Activated naive CD4-positive, alpha-beta T cell treated with anti-CD3 and anti-CD28 coated beads, Interleukin-2, amount 50 U/mL, for 24 hours (primary cell): ENCODE measurements at regions not wholly inside any gene's neighbourhood (a gene's known extent, or its start where the extent isn't known, plus 50 kb on each side); places are given as distances from the start of the nearest gene placed in this dataset.
"Not testable (repeated sequence)": the region's sequence is repeated elsewhere in the genome, so short reads cannot be mapped to it uniquely, and the experiment has no call there.

ENCODE experiments used
- H3K27ac Mint-ChIP-seq: one replicate; pipeline ENCODE4 v1.8.0; 2021; ENCODE audit warnings: mild to moderate bottlenecking, mixed read lengths
- H3K27me3 Mint-ChIP-seq: one replicate; pipeline ENCODE4 v1.8.0; 2021; ENCODE audit warnings: mixed read lengths
- H3K36me3 Mint-ChIP-seq: one replicate; pipeline ENCODE4 v1.8.0; 2021; ENCODE audit warnings: mixed read lengths
- H3K4me1 Mint-ChIP-seq: one replicate; pipeline ENCODE4 v1.8.0; 2021; ENCODE audit warnings: mixed read lengths
- H3K4me3 Mint-ChIP-seq: one replicate; pipeline ENCODE4 v1.8.0; 2021; ENCODE audit warnings: mild to moderate bottlenecking, mixed read lengths
- H3K9me3 Mint-ChIP-seq: one replicate; pipeline ENCODE4 v1.8.0; 2021; ENCODE audit warnings: mixed read lengths

GRCh38 chr13:24614306-24615080 is 65.7 kb upstream of the ATP12A start:
- Mint-ChIP-seq H3K9me3 (no peaks in the 10 kb centered on the region), H3K4me1 (peaks cover 24% of the 10 kb centered on the region), H3K4me3 (no peak overlapping the region), H3K27me3 (no peaks in the 10 kb centered on the region), H3K36me3 (no peaks in the 10 kb centered on the region), H3K27ac (no peak overlapping the region)

GRCh38 chr13:24615114-24615513 is 65.1 kb upstream of the ATP12A start:
- Mint-ChIP-seq H3K4me3 (no peak overlapping the region), H3K27ac (no peak overlapping the region), H3K9me3 (no peaks in the 10 kb centered on the region), H3K4me1 (peaks cover 26% of the 10 kb centered on the region), H3K27me3 (no peaks in the 10 kb centered on the region), H3K36me3 (no peaks in the 10 kb centered on the region)

GRCh38 chr13:24615911-24616472 is 64.2 kb upstream of the ATP12A start:
- Mint-ChIP-seq H3K27me3 (no peaks in the 10 kb centered on the region), H3K4me3 (no peak overlapping the region), H3K9me3 (no peaks in the 10 kb centered on the region), H3K4me1 (peaks cover 29% of the 10 kb centered on the region), H3K36me3 (no peaks in the 10 kb centered on the region), H3K27ac (no peak overlapping the region)

- Mint-ChIP-seq H3K9me3 (no peaks in the 10 kb centered on the region), H3K4me1 (peaks cover 29% of the 10 kb centered on the region), H3K36me3 (no peaks in the 10 kb centered on the region), H3K27ac (peak overlapping the region; percentile 51), H3K4me3 (no peak overlapping the region), H3K27me3 (no peaks in the 10 kb centered on the region)
Measured at GRCh38 chr13:24616514-24616913, 63.7 kb upstream of the ATP12A start.

- Mint-ChIP-seq H3K27ac (peak overlapping the region; percentile 92), H3K36me3 (no peaks in the 10 kb centered on the region), H3K4me3 (no peak overlapping the region), H3K9me3 (no peaks in the 10 kb centered on the region), H3K4me1 (peaks cover 29% of the 10 kb centered on the region), H3K27me3 (no peaks in the 10 kb centered on the region)
Measured at GRCh38 chr13:24617256-24618010, 62.8 kb upstream of the ATP12A start.

GRCh38 chr13:24618011-24618955 is 61.9 kb upstream of the ATP12A start:
- peak overlapping the region; percentile 92 for H3K27ac Mint-ChIP-seq
- H3K4me1 Mint-ChIP-seq = peaks cover 29% of the 10 kb centered on the region
- no peaks in the 10 kb centered on the region for H3K9me3 Mint-ChIP-seq
- H3K27me3 Mint-ChIP-seq = no peaks in the 10 kb centered on the region
- no peak overlapping the region for H3K4me3 Mint-ChIP-seq
- H3K36me3 Mint-ChIP-seq = no peaks in the 10 kb centered on the region

GRCh38 chr13:24619282-24619681 is 60.9 kb upstream of the ATP12A start:
- Mint-ChIP-seq H3K9me3 (no peaks in the 10 kb centered on the region), H3K4me3 (no peak overlapping the region), H3K4me1 (peaks cover 31% of the 10 kb centered on the region), H3K36me3 (no peaks in the 10 kb centered on the region), H3K27me3 (no peaks in the 10 kb centered on the region), H3K27ac (no peak overlapping the region)

- not testable (repeated sequence) for H3K36me3 Mint-ChIP-seq, H3K9me3 Mint-ChIP-seq, H3K27me3 Mint-ChIP-seq, H3K4me3 Mint-ChIP-seq, H3K27ac Mint-ChIP-seq
- peaks cover 51% of the 10 kb centered on the region for H3K4me1 Mint-ChIP-seq
Measured at GRCh38 chr13:24622481-24623148, 57.6 kb upstream of the ATP12A start.

- Mint-ChIP-seq H3K4me1 (peaks cover 49% of the 10 kb centered on the region), H3K36me3 (no peaks in the 10 kb centered on the region), H3K27ac (no peak overlapping the region), H3K4me3 (no peak overlapping the region), H3K27me3 (no peaks in the 10 kb centered on the region), H3K9me3 (no peaks in the 10 kb centered on the region)
Measured at GRCh38 chr13:24623149-24623665, 57.0 kb upstream of the ATP12A start.

- Mint-ChIP-seq H3K36me3 (no peaks in the 10 kb centered on the region), H3K27ac (no peak overlapping the region), H3K4me1 (peaks cover 37% of the 10 kb centered on the region), H3K27me3 (no peaks in the 10 kb centered on the region), H3K9me3 (no peaks in the 10 kb centered on the region), H3K4me3 (no peak overlapping the region)
Measured at GRCh38 chr13:24624363-24624762, 55.8 kb upstream of the ATP12A start.

GRCh38 chr13:24624801-24625231 is 55.4 kb upstream of the ATP12A start:
- Mint-ChIP-seq H3K4me1 (peaks cover 34% of the 10 kb centered on the region), H3K27ac (no peak overlapping the region), H3K4me3 (no peak overlapping the region), H3K9me3 (no peaks in the 10 kb centered on the region), H3K27me3 (no peaks in the 10 kb centered on the region), H3K36me3 (no peaks in the 10 kb centered on the region)

GRCh38 chr13:24625331-24625731 is 54.9 kb upstream of the ATP12A start:
- H3K27me3 Mint-ChIP-seq = no peaks in the 10 kb centered on the region
- no peaks in the 10 kb centered on the region for H3K36me3 Mint-ChIP-seq
- H3K4me3 Mint-ChIP-seq = peak overlapping the region; percentile 1
- no peaks in the 10 kb centered on the region for H3K9me3 Mint-ChIP-seq
- peak overlapping the region; percentile 31 for H3K27ac Mint-ChIP-seq
- peaks cover 31% of the 10 kb centered on the region for H3K4me1 Mint-ChIP-seq

- H3K4me3 Mint-ChIP-seq = peak overlapping the region; percentile 26
- H3K36me3 Mint-ChIP-seq = no peaks in the 10 kb centered on the region
- H3K9me3 Mint-ChIP-seq = no peaks in the 10 kb centered on the region
- H3K27ac Mint-ChIP-seq = peak overlapping the region; percentile 32
- peaks cover 37% of the 10 kb centered on the region for H3K4me1 Mint-ChIP-seq
- H3K27me3 Mint-ChIP-seq = no peaks in the 10 kb centered on the region
Measured at GRCh38 chr13:24625870-24626849, 54.0 kb upstream of the ATP12A start.
